ENCODE measurements at regions not wholly inside any gene's neighbourhood (a gene's known extent, or its start where the extent isn't known, plus 50 kb on each side); places are given as distances from the start of the nearest gene placed in this dataset.
"Not testable (repeated sequence)": the region's sequence is repeated elsewhere in the genome, so short reads cannot be mapped to it uniquely, and the experiment has no call there.

GRCh38 chr15:70587896-70588567 is 175.3 kb downstream of the UACA start (continued):
- TF ChIP-seq SIX5 (IDR thresholded peaks at IDR 0.05; ENCODE audit: low read depth, low read length) (no peak), ATF2 (IDR thresholded peaks at IDR 0.05; ENCODE audit: low read length) (no peak), RXRA (IDR thresholded peaks at IDR 0.05; ENCODE audit: insufficient read depth, low read depth, low read length) (no peak)

- DNase-seq (ENCODE audit: low read depth in 1 of 2, low spot score in 2 of 2); H2BK120ac ChIP-seq (replicated peaks; ENCODE audit: low read depth, low read length); FAIRE-seq; H2BK15ac ChIP-seq (ENCODE audit: low read length); H2BK20ac ChIP-seq (ENCODE audit: low read length); H4K20me1 ChIP-seq (replicated peaks in 1 of 2; ENCODE audit: control insufficient read depth in 1 of 2, insufficient read depth in 2 of 2, low read length in 2 of 2); H3K9ac ChIP-seq (replicated peaks in 1 of 4; ENCODE audit: extremely low read depth in 1 of 4, low read depth in 3 of 4, low read length in 3 of 4); H3K9me3 ChIP-seq (ENCODE audit: insufficient read depth in 2 of 2, low read depth in 1 of 2, low read length in 1 of 2); H3K4me2 ChIP-seq (ENCODE audit: insufficient read depth in 1 of 2, low read depth in 2 of 2, low read length in 2 of 2); H3K18ac ChIP-seq (ENCODE audit: extremely low read depth, low read length); H3K79me2 ChIP-seq (ENCODE audit: control insufficient read depth in 1 of 2, insufficient read depth in 2 of 2, low read length in 2 of 2); H4K91ac ChIP-seq (replicated peaks; ENCODE audit: insufficient read length, low read length); H3K23ac ChIP-seq (ENCODE audit: insufficient read length); H4K8ac ChIP-seq (ENCODE audit: extremely low read depth, insufficient read depth, low read length); H2BK5ac ChIP-seq (ENCODE audit: low read depth, low read length); H3K4me1 ChIP-seq (replicated peaks in 1 of 4; ENCODE audit: control insufficient read depth in 3 of 4, insufficient read depth in 4 of 4, low read length in 3 of 4); H4K5ac ChIP-seq (ENCODE audit: insufficient read length, low read depth, low read length); H3K36me3 ChIP-seq (ENCODE audit: control insufficient read depth in 2 of 4, insufficient read depth in 4 of 4, low read length in 3 of 4); H3K4ac ChIP-seq (replicated peaks; ENCODE audit: insufficient read length, low read depth, low read length); H2AK5ac ChIP-seq (ENCODE audit: low read depth, low read length); H2AFZ ChIP-seq (ENCODE audit: low read length); H3K56ac ChIP-seq (replicated peaks; ENCODE audit: insufficient read length, low read depth, low read length); H2BK12ac ChIP-seq (ENCODE audit: low read depth, low read length); H3K27ac ChIP-seq (ENCODE audit: low read depth, low read length); H3K4me3 ChIP-seq (ENCODE audit: extremely low read depth in 1 of 4, insufficient read depth in 2 of 4, low read depth in 3 of 4, low read length in 4 of 4); H3K79me1 ChIP-seq (ENCODE audit: low read depth, low read length); H3K23me2 ChIP-seq (ENCODE audit: low read depth, low read length); H3K14ac ChIP-seq (ENCODE audit: insufficient read length): not testable (repeated sequence)
- peaks cover 0 to 10% (median 8%) of the 10 kb centered on the region in 4 experiments; a peak in 5 of 7 replicates for H3K27me3 ChIP-seq (replicated peaks in 1 of 4; ENCODE audit: control insufficient read depth in 3 of 4, extremely low read depth in 1 of 4, insufficient read depth in 3 of 4, low read length in 3 of 4)
- ChIA-PET POLR2A (ENCODE audit: partially characterized antibody) (interaction anchor here (1.0 to 1.8 kb wide), 2 partner anchors 21 to 32 kb away, joined by 3 to 4 read pairs; no protein-coding TSS in a partner anchor), CTCF (ENCODE audit: partially characterized antibody) (interaction anchor here (1.5 to 3.5 kb wide), 5 partner anchors 9 to 50 kb away, joined by 3 to 27 read pairs (median 14); no protein-coding TSS in a partner anchor)
- 95% methylated on average over 19 of the region's 40 CpGs; no CpG with 5 or more reads in 1 of the 2 experiments for WGBS, 2 experiments (ENCODE audit: extremely low coverage in 1 of 2, insufficient coverage in 1 of 2, insufficient read length in 1 of 2, insufficient replicate concordance in 2 of 2, low coverage in 1 of 2, low lambda C conversion rate in 2 of 2, missing lambda C conversion rate in 1 of 2)
These were observed 176.2 kb downstream of the UACA start for GRCh38 chr15:70587012-70587634.

All from H1 (cell line).